GM12873 (cell line): ENCODE measurements at regions not wholly inside any gene's neighbourhood (a gene's known extent, or its start where the extent isn't known, plus 50 kb on each side); places are given as distances from the start of the nearest gene placed in this dataset.
A peak's percentile ranks its signal among the peaks of the same experiment; 100 is the strongest.

Source experiments
- CTCF ChIP-seq: IDR thresholded peaks from 2 replicates; pipeline ENCODE4 v1.5.1; 2012; ENCODE audit warnings: low read depth, mild to moderate bottlenecking, moderate library complexity, low read length, control low read depth; ENCODE audit not compliant: insufficient read depth; ENCODE audit errors: missing control alignments

- no peak for TF ChIP-seq CTCF
Observed at GRCh38 chr11:134008634-134009071, 51.9 kb upstream of the IGSF9B start.

- TF ChIP-seq CTCF: no peak
Observed at GRCh38 chr11:134013518-134013917, 55.4 kb upstream of the JAM3 start.

- peak; percentile 38 for TF ChIP-seq CTCF
Observed at GRCh38 chr11:134014511-134014910, 54.4 kb upstream of the JAM3 start.

GRCh38 chr11:134015556-134015955, 53.3 kb upstream of the JAM3 start:
- no peak for TF ChIP-seq CTCF

- TF ChIP-seq CTCF: no peak
Observed at GRCh38 chr11:134017511-134018430, 51.1 kb upstream of the JAM3 start.
